DND-41 (cell line): ENCODE measurements at regions not wholly inside any gene's neighbourhood (a gene's known extent, or its start where the extent isn't known, plus 50 kb on each side); places are given as distances from the start of the nearest gene placed in this dataset.

ENCODE experiments used
- CTCF ChIP-seq: IDR thresholded peaks from 2 replicates; pipeline ENCODE4 v1.5.1; 2012; ENCODE audit warnings: borderline replicate concordance, low read length, moderate library complexity, mild to moderate bottlenecking; ENCODE audit not compliant: poor library complexity, severe bottlenecking; ENCODE audit errors: extremely low read depth
- EZH2 ChIP-seq: IDR thresholded peaks from 3 replicates; pipeline ENCODE4 v1.6.1; 2012; ENCODE audit warnings: borderline replicate concordance, low read depth, mild to moderate bottlenecking, moderate library complexity, low read length, inconsistent platforms; ENCODE audit not compliant: severe bottlenecking

- no peak for TF ChIP-seq CTCF
- TF ChIP-seq EZH2 = no peak
These were observed 896.3 kb downstream of the TSN start for GRCh38 chr2:122651780-122652179.
